Hematopoietic multipotent progenitor cell treated with erythropoietin and hydrocortisone succinate and interleukin-3 and kit ligand, for 8 days (in vitro differentiated cells): ENCODE measurements at regions not wholly inside any gene's neighbourhood (a gene's known extent, or its start where the extent isn't known, plus 50 kb on each side); places are given as distances from the start of the nearest gene placed in this dataset.

Source experiments
- DNase-seq: peaks from one replicate; pipeline ENCODE4 v3.0.0-alpha.2; 2015

DNA sequence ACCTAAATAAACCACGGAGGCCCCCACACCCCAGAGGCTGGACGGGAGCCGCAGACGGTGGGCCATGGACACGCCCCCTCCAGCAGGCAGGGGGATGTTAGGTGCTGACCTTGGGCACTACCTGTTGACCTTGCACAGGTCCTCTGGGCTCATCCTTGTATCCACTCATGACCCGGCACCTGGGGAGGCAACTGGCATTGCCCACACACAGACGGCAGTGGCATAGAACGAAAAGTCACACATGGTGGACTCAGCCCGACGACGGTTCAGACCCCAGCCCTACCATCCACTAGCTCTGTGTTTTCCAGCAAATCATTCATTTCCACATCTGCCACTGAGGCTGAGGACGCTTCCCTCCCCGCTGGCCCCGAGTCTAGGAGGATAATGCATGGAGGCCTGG lies 247.7 kb upstream of the PPP2R2D start:
- no peak for DNase-seq

DNA sequence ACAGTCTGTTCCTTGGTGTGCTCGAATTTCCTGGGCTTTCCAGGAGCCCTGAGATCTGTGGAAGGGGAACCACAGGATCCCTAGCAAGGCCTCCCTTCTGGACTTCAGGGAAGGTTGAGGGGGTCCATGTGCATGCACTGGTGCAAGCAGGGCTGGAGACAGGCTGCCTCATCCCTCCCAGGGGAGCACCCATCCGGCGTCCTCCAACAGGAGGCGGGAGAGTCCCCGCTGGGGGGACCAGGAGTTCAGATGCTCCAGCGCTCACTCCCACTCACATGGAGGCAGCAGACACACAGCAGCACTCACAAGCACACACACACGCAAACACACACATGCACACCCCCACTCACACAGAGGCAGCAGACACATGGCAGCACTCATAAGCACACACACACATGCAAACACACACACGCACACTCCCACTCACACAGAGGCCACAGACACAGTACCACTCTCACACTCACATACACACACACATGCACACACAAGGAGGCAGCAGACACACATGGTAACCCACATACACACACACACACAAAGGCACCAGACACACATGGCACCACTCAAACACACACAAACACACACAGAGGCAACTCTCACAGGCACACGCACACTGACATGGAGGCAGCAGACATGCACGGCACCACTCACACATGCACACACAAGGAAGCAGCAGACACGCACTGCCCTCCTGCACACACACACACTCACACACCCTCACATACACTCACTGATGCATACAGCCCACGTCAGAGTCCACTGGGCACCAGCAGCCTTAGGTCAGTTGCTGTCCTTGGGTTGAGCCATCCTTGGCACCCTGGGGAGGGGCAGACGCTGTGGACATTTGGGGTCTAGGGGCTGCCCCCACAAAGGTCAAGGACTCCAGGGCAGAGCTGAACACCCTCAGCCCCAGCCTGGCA lies 247.0 kb upstream of the PPP2R2D start:
- no peak for DNase-seq

GRCh38 chr10:131654471-131655087 lies 246.2 kb upstream of the PPP2R2D start:
- DNase-seq, result no peak

GRCh38 chr10:131655101-131655849 lies 245.5 kb upstream of the PPP2R2D start:
- DNase-seq, result no peak

- no peak for DNase-seq
These were observed 244.8 kb upstream of the PPP2R2D start for GRCh38 chr10:131656009-131656408.

DNA sequence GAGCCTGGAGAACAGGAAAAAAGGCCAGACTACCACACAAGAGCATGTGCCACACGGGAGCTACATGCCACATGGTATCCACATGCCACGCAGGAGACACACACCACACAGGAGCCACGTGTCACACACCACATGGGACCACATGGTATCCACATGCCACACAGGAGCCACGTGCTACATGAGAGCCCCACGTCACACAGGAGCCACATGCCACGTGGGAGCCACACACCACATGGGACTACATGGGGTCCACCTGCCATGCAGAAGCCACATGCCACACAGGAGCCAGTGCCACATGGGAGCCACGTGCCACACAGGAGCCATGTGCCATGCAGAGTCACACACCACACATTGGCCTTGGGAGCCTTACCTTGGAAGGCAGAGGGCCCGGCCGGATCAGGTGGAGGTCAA lies 244.4 kb upstream of the PPP2R2D start:
- no peak for DNase-seq

DNA sequence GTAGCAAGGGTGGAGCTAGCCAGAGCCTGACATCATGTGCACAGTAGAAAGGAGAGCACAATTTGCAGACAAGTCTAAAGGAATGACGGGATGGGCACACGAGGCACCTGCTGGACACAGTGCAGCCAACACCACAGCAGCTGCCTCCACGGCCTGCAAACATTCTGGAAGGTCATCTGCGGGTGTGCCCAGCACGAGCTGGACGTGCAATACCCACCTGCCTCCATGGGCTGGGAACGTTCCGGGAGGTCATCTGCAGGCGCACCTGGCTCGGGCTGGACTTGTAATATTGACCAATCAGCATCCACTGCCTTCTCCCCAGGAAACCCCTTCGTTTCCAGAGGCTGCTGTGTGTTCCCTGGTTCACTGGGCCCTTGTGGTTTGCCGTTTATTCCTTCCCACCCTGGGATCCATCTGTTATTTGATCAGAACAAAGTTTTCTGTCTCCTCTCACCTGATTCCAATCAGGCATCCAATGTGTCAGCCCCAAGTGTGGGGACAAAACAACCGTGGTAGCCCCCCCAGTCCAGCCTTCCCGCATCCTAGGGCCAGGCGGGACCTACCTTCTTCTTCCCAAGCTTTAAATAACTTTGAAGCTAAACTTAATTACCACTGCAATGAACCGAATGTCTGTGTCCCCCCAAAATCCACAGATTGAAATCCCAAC lies 243.4 kb upstream of the PPP2R2D start:
- no peak for DNase-seq

GRCh38 chr10:131657985-131658330 lies 242.8 kb upstream of the PPP2R2D start:
- DNase-seq, result no peak

- no peak for DNase-seq
These were observed 242.2 kb upstream of the PPP2R2D start for GRCh38 chr10:131658476-131659110.

GRCh38 chr10:131660427-131660826 lies 240.4 kb upstream of the PPP2R2D start:
- DNase-seq, result no peak

- DNase-seq, result no peak
These were observed 238.0 kb upstream of the PPP2R2D start for GRCh38 chr10:131662851-131663250.

GRCh38 chr10:131663351-131663750 lies 237.5 kb upstream of the PPP2R2D start:
- DNase-seq, result no peak

DNA sequence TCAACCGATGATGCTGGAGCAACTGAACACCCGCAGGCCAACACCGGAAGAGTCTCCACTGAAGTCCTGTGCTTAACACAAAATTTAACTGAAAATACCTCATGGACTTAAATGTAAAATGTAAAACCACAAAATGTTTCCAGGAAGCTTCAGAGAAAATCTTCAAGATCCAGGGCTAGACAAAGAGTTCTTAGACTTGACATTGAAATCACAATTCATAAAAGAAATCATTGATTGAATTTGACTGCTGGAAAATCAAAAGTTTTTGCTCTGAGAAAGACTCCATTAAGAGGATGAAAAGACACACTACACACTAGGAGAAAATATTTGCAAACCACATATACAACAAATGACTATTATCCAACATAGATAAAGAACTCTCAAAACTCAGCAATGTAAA lies 234.7 kb upstream of the PPP2R2D start:
- no peak for DNase-seq

DNA sequence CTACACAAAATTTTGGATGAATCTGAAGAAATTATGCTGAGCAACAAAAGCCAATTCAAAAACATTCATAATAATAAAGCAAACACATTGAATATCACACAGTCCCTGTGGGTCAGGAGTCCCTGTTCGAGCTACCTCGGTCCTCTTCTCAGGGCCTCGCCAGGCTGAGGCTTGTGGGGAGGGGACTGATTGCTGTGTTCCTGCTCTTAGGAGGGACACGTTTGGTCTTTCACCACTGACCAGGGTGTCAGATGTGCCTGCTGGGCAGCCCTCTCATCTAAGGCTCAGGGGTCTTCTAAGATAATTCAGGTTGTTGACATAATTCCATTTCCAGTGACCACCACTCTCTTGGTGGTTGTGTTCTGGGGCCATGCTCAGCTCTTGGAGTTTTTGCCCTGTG lies 233.8 kb upstream of the PPP2R2D start:
- DNase-seq, result no peak

- no peak for DNase-seq
These were observed 233.2 kb upstream of the PPP2R2D start for GRCh38 chr10:131667561-131667960.

GRCh38 chr10:131668903-131669302 lies 231.9 kb upstream of the PPP2R2D start:
- DNase-seq, result no peak

- DNase-seq, result no peak
These were observed 231.0 kb upstream of the PPP2R2D start for GRCh38 chr10:131669838-131670237.

- no peak for DNase-seq
These were observed 230.5 kb upstream of the PPP2R2D start for GRCh38 chr10:131670341-131670740.

DNA sequence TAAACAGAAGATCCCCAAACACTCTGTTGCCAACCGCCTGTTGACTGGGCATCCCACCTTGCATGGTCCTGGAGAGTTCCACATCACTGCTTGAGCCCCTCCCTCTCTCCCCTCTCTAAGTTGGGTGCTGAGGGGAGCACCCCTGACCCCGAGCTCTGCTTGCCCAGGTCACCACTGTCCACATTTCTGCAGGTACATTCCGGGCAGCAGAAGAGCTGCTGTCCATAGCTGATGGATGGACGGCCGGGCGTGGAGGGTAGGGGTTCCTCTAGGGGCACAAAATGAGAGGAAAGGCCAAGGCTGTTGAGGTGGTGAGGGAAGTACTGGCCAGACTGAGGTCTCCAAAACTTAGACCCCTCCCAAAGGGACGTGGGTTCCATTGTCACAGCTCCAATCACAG lies 227.4 kb upstream of the PPP2R2D start:
- DNase-seq, result no peak

DNA sequence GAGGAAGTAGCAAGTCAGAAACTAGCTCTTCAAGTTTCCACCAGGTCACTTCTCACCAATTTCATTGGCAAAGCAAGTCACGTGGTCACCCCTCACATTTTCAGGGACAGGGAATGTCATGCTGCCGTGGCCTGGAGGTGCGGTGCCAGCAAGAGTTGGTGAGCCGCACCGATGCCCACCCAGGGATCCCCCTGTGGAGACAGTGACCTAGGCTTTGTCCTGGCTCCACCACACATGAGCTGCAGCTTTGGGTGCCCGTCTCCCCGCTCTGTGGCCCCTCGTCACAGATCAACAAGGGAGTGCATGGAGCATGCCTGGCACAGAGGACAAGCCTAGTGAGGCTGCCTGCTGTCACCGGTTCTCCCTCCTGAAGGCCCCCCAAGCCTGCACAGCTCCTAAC lies 226.7 kb upstream of the PPP2R2D start:
- DNase-seq, result no peak

DNA sequence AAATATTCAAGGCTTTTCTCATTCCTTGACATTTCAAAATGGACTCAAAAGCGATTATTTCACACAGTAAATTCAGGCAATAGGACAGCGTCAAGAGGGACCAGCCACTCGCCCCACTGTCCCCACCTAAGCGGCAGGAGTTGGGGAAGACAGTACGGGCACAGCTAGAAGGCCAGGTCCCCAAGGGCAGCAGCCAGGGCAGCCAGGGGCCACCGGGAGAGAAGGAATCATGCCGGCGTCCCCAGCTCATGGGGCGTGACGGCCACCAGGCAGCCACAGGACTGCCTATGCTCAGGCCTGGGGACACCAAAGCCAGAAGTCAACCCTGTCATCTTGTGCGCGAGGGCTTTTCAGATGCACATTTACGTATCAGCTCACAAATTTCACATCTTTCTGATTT lies 225.7 kb upstream of the PPP2R2D start:
- no peak for DNase-seq

DNA sequence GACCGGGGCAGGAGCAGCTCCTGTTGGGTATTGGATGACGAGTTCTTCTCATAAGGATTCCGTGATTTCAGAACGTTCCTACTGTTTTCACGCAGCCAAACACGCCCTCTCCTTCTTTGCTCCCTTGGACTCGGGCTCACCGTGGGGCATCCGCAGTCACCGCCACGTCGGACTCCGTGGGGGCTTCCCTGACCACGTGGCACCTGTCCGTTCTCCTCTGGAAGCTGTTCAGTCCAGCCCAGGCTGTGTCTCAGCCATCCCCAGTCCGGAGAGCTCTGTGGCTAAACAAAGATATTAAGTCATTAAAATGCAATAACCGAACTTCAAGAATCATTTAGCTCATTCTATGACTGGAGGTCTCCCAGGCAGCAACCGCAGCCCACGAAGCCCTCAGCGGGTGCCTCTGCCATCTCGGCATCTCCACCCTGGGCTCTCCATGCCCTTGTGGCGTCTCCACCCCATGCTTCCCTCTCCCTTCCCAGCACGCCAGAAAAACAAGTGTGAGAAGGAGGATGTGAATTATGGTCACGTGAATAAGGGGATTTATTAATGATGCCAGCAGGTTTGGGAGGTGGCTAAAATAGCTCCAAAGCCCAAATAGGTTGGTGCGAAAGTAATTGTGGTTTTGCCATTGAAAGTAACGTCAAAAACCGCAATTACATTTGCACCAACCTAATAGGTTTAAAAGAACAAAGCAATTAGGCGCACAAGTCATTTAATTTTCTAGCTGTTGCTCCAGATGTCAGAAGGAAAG lies 224.6 kb upstream of the PPP2R2D start:
- no peak for DNase-seq
